Breast epithelium (tissue), 3 donors: ENCODE measurements at regions not wholly inside any gene's neighbourhood (a gene's known extent, or its start where the extent isn't known, plus 50 kb on each side); places are given as distances from the start of the nearest gene placed in this dataset.

Source experiments
- CTCF ChIP-seq, 3 donors: fragments of 450-650 bp; IDR thresholded peaks; one replicate each; pipeline ENCODE4 v1.5.1; 2016 to 2017; ENCODE audit warnings: antibody characterized with exemption in 3 of 3, mild to moderate bottlenecking in 3 of 3, moderate library complexity in 3 of 3
- POLR2A ChIP-seq: fragments of 450-650 bp; IDR thresholded peaks from one replicate; pipeline ENCODE4 v1.6.1; 2016; ENCODE audit warnings: antibody characterized with exemption, mild to moderate bottlenecking, moderate library complexity

- TF ChIP-seq CTCF (IDR thresholded peaks at IDR 0.05) (no peak), POLR2A (no peak)
These were observed 330.0 kb downstream of the HNRNPD start for GRCh38 chr4:82043809-82044137.
